Large intestine (tissue), 3 donors: ENCODE measurements at regions not wholly inside any gene's neighbourhood (a gene's known extent, or its start where the extent isn't known, plus 50 kb on each side); places are given as distances from the start of the nearest gene placed in this dataset.

Experiments used
- DNase-seq, 2 donors: peaks; one replicate each; pipeline versions ENCODE4 v3.0.0 to v3.0.0-alpha.2; 2013
- H3K27ac ChIP-seq: one replicate; pipeline ENCODE4 v1.5.1; 2013; ENCODE audit warnings: low read length
- H3K27me3 ChIP-seq: 2 replicates; pipeline ENCODE4 v1.6.1; 2013; ENCODE audit warnings: low read length; ENCODE audit not compliant: control insufficient read depth, insufficient read depth
- H3K36me3 ChIP-seq: 2 replicates; pipeline ENCODE4 v1.6.1; 2013; ENCODE audit warnings: low read length; ENCODE audit not compliant: control insufficient read depth, insufficient read depth
- H3K4me1 ChIP-seq: one replicate; pipeline ENCODE4 v1.6.1; 2013; ENCODE audit warnings: low read length; ENCODE audit not compliant: control insufficient read depth, insufficient read depth
- H3K4me3 ChIP-seq: one replicate; pipeline ENCODE4 v1.5.1; 2013; ENCODE audit warnings: low read length
- H3K9me3 ChIP-seq: one replicate; pipeline ENCODE4 v1.6.1; 2013; ENCODE audit warnings: mild to moderate bottlenecking, low read depth, low read length, moderate library complexity; ENCODE audit not compliant: control insufficient read depth
- WGBS: methylation state at CpG from one replicate; pipeline ENCODE4 v1.1.5; 2013; ENCODE audit warnings: low lambda C conversion rate; ENCODE audit not compliant: insufficient coverage; 5-methylcytosine and 5-hydroxymethylcytosine counted together

DNA sequence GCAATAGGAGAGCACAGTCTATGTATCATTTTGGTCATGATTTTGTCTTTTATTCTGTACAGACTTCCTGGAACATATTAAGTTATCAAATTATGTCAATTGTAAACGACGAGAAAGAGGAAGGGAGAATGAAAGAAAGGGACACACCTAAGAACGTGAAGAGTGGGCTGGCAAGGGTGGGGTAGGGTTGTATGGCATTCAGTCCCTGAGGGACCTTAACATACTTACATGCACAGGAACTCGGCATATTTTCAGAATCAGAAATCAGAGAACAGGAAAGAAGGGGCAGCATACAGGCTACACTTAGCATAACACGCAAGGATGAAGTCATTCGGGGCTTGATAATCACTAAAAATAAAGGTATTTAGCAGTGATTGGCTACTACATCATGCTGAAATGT lies 1375.0 kb upstream of the ADGRL3 start:
- no peaks in the 10 kb centered on the region for H3K27me3 ChIP-seq
- 100% methylated on average over 4 of the region's 6 CpGs for WGBS
- DNase-seq = no peak
- H3K9me3 ChIP-seq = no peaks in the 10 kb centered on the region
- H3K36me3 ChIP-seq = no peaks in the 10 kb centered on the region
- no peak overlapping the region for H3K4me3 ChIP-seq
- no peaks in the 10 kb centered on the region for H3K4me1 ChIP-seq
- H3K27ac ChIP-seq = no peak overlapping the region

DNA sequence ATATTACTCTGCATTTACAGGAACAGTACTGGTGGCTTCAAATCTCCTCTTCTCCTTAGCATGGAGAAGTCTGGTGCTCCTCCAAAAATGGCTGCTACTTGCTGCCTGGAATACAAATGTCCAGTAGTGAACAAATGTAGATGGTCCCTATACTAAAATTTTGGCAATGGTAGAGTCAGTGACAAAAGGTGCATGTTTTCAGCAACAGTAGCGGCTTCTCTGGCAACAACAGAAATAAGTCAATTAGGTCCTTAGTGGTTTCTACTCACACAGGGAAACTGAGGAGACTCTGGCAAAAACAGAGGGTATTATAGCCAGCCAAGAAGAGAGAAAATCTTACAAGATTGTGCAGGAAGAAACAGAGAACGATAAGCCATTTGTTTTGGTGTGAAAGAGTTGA lies 1368.4 kb upstream of the ADGRL3 start:
- no peaks in the 10 kb centered on the region for H3K36me3 ChIP-seq
- H3K9me3 ChIP-seq = no peaks in the 10 kb centered on the region
- H3K27ac ChIP-seq = no peak overlapping the region
- no peak overlapping the region for H3K4me3 ChIP-seq
- no peaks in the 10 kb centered on the region for H3K4me1 ChIP-seq
- H3K27me3 ChIP-seq = no peaks in the 10 kb centered on the region
- DNase-seq = no peak
- no CpG with 5 or more reads among the region's 2 CpGs for WGBS

DNA sequence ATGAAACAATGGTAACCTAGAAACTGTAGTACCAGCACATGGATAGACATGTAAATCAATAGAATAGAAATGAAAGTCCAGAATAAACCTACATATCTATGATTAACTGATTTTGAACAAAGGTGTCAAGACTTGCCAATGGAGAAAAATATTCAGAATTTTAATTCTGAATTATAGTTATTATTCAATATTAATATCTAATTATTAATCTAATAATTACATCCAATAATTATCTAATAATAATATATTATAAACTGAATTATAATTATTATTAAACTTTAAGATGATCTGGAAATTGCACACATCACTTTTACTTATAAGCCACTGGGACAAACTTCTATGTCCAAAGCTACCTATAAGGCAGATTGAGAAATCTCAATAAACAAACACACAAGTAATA lies 1365.2 kb upstream of the ADGRL3 start:
- no peak for DNase-seq
- Histone ChIP-seq H3K4me1 (no peaks in the 10 kb centered on the region), H3K4me3 (no peak overlapping the region), H3K27ac (no peak overlapping the region), H3K27me3 (no peaks in the 10 kb centered on the region), H3K36me3 (no peaks in the 10 kb centered on the region), H3K9me3 (no peaks in the 10 kb centered on the region)

DNA sequence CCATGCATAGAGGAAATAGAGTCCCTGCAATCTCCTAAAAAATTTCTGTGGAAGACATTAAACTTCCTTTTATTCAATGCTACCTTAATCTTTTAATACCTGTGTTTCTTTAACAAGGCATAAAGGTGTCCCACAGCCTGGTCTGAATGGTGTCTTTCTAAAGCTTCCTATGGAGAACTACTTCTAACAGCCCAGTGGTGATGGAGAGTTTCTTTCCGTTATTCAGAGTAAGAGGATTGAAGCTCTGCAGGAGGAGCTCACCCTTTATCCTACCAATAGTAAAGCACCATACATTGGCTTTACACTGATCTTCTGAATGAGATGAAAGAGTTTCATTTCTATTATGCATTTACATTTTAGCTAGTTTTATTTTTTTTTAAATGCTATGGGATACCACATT lies 1362.4 kb upstream of the ADGRL3 start:
- no peaks in the 10 kb centered on the region for H3K27me3 ChIP-seq
- no peak for DNase-seq
- no peaks in the 10 kb centered on the region for H3K36me3 ChIP-seq
- no CpG with 5 or more reads among the region's 1 CpG for WGBS
- H3K4me1 ChIP-seq = no peaks in the 10 kb centered on the region
- H3K4me3 ChIP-seq = no peak overlapping the region
- H3K9me3 ChIP-seq = no peaks in the 10 kb centered on the region
- no peak overlapping the region for H3K27ac ChIP-seq

DNA sequence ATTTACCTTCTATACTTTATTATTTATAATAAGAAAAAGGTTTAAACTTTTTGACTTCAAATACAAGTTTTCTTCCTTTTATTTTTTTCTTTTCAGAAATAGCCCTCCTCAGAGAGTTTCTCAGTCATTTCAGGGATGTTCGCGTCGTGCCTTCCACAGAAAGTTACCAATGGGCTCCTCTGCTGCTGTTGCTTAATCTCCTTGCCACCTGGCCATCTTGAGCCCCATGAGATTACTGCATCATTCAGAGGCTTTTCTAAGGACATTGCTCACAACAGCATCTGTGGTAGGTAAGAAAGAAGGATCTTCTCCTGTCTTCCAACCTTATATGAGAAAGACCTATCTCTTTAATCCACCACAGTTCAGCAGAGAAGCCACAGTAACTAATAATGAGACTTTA lies 1361.9 kb upstream of the ADGRL3 start:
- Histone ChIP-seq H3K36me3 (no peaks in the 10 kb centered on the region), H3K9me3 (no peaks in the 10 kb centered on the region), H3K27ac (no peak overlapping the region), H3K4me1 (no peaks in the 10 kb centered on the region), H3K4me3 (no peak overlapping the region), H3K27me3 (no peaks in the 10 kb centered on the region)
- no peak for DNase-seq
- WGBS = no CpG with 5 or more reads among the region's 3 CpGs

DNA sequence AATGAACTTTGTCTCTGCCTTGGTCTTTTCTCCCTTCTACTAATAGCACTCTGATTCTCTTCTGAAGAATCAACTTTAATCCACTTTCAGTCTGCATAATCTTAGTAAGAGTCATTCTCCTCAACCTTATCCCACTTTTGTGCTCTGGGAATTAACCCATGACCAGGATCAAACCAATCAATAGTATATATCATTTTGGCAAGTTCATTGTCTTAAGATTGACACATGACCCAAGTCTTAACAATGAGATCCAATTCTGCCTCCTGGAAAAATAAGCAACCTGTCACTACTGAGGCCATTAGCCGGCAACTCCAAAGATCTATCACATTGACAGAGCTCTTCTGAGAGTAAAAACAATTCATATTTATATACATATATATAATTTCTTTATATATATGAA lies 1358.4 kb upstream of the ADGRL3 start:
- Histone ChIP-seq H3K4me1 (no peaks in the 10 kb centered on the region), H3K27ac (no peak overlapping the region), H3K4me3 (no peak overlapping the region), H3K9me3 (no peaks in the 10 kb centered on the region), H3K27me3 (no peaks in the 10 kb centered on the region), H3K36me3 (no peaks in the 10 kb centered on the region)
- no peak for DNase-seq
- WGBS = no CpG with 5 or more reads among the region's 1 CpG

DNA sequence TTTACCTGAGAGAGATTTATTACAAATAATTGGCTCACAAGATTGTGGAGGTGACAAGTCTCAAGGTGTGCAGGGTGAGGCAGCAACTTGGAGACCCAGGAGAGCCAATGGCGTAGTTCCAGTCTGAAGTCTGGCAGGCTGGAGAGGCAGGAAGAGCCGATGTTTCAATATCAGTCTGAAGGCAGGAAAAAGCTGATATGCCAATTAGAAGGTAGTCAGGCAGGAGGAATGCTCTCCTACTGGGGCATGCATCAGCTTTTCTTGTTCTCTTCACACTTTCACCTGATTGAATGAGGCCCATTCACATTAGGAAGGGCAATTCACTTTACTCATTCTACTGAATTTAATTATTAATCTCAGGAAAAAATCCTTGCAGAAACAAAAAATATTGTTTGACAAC lies 1351.7 kb upstream of the ADGRL3 start:
- no peaks in the 10 kb centered on the region for H3K36me3 ChIP-seq
- no peaks in the 10 kb centered on the region for H3K27me3 ChIP-seq
- no peaks in the 10 kb centered on the region for H3K4me1 ChIP-seq
- no peak overlapping the region for H3K27ac ChIP-seq
- no peak overlapping the region for H3K4me3 ChIP-seq
- DNase-seq = no peak
- no CpG with 5 or more reads among the region's 2 CpGs for WGBS
- no peaks in the 10 kb centered on the region for H3K9me3 ChIP-seq

DNA sequence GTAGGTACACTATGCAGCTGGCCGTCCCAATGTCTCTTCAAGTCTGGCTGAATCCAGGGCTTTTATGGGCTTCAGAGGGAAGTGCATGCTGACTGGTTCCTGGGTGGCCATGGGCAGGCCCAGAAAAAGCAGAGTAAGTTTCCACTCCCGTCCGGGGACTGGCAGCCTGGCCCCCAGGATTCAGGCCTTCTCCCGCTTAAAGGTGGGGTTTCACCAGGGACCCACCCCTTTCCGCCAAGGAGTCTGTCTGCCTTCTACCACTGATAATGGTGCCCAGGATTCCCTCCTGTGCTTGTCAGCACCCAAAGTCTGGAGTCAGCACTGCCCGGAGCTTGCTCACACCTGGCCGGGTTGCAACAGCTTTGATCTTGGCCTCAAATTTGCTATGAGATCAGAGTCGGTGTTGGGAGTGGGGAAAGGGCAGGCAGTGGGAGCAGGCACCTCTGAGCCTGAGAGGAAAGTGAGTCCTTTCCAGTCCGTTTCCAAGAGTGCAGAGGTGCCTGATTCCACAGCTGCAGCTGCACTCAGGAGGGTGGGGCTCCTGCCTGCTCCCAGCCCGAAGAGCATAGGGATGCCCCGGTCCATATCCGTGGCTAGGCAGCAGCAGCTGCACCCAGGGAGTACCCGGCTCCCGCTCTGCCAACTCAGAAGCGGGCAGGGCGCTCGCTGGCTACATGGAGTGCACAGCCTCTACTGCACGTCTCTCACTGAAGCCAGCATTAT lies 1344.3 kb upstream of the ADGRL3 start:
- Histone ChIP-seq H3K27ac (no peak overlapping the region), H3K27me3 (no peaks in the 10 kb centered on the region), H3K4me1 (no peaks in the 10 kb centered on the region), H3K9me3 (no peaks in the 10 kb centered on the region), H3K4me3 (no peak overlapping the region), H3K36me3 (no peaks in the 10 kb centered on the region)
- no CpG with 5 or more reads among the region's 18 CpGs for WGBS
- no peak for DNase-seq

DNA sequence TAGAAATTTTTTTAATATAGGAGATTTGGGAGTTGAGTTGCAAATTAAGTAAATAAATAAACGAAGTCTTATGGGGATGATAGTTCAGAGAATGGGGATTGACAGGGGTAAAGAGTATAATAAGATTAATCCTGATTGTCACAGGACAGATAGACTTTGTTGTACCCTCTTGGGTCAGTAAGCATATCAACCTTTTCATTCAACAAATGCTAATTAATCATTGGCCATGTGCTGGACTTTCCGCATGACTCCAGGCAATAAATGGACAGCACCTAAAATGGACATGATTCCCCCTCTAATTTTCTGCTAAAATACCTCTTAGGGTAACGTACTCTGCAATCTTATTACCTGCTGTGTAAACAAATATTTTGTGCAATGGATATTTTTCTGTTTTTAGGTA lies 1331.1 kb upstream of the ADGRL3 start:
- no peak for DNase-seq
- H3K36me3 ChIP-seq = no peaks in the 10 kb centered on the region
- no peaks in the 10 kb centered on the region for H3K9me3 ChIP-seq
- 86% methylated on average over 2 of the region's 3 CpGs for WGBS
- no peaks in the 10 kb centered on the region for H3K27me3 ChIP-seq
- H3K4me3 ChIP-seq = no peak overlapping the region
- H3K27ac ChIP-seq = no peak overlapping the region
- H3K4me1 ChIP-seq = no peaks in the 10 kb centered on the region

DNA sequence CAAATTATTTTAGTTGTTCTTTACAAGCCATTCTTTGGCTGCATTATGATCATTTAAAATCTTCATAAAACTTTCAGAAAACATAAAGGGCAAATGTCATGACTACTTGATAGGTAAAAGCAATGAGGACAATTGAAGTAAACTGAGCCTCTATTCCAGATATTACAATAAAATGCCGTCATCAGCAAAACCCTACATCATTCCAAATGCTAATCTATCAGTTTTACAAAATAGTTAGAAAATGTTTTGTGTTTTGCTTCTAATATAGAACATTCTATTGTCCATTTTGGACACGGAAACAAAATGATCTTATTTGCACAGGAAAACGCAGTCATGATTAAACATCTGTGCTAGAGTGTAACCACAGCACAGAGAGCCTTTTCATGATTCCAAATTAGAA lies 1330.6 kb upstream of the ADGRL3 start:
- no peaks in the 10 kb centered on the region for H3K9me3 ChIP-seq
- DNase-seq = no peak
- 86% methylated on average over 1 of the region's 3 CpGs for WGBS
- H3K36me3 ChIP-seq = no peaks in the 10 kb centered on the region
- no peaks in the 10 kb centered on the region for H3K4me1 ChIP-seq
- no peaks in the 10 kb centered on the region for H3K27me3 ChIP-seq
- no peak overlapping the region for H3K27ac ChIP-seq
- no peak overlapping the region for H3K4me3 ChIP-seq

DNA sequence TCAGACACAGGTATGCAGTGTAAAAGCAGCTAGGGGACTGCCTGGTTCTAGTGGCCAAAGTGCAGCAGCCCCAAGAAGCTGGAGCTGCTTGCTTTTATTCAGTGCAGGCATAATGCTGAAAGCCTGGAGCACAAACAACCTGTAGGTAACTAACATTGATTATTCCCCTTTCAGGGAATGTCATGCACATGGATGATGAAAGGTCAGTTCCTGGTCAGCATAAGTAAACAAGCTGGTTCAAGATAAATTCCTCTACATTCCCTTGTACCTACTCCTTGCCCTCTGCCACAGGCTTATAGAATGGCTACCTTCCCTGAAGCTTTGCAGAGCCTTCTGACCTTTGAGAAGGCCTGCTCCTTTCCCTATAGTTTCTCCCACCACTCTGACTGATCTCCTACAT lies 1318.5 kb upstream of the ADGRL3 start:
- Histone ChIP-seq H3K4me1 (no peaks in the 10 kb centered on the region), H3K36me3 (no peaks in the 10 kb centered on the region), H3K27ac (no peak overlapping the region), H3K9me3 (no peaks in the 10 kb centered on the region), H3K27me3 (no peaks in the 10 kb centered on the region), H3K4me3 (no peak overlapping the region)
- DNase-seq = no peak
